ENCODE measurements at regions not wholly inside any gene's neighbourhood (a gene's known extent, or its start where the extent isn't known, plus 50 kb on each side); places are given as distances from the start of the nearest gene placed in this dataset.
A peak's percentile ranks its signal among the peaks of the same experiment; 100 is the strongest.

- no peak for DNase-seq (ENCODE audit: low spot score)
These were observed 345.5 kb downstream of the BCAT1 start for GRCh38 chr12:24603371-24603770.

- DNase-seq (ENCODE audit: low spot score), result no peak
These were observed 347.9 kb downstream of the BCAT1 start for GRCh38 chr12:24600996-24601395.

- DNase-seq (ENCODE audit: low spot score), result no peak
These were observed 348.4 kb downstream of the BCAT1 start for GRCh38 chr12:24600551-24600950.

GRCh38 chr12:24599736-24600135 lies 349.2 kb downstream of the BCAT1 start:
- DNase-seq (ENCODE audit: low spot score), result no peak

GRCh38 chr12:24597580-24597979 lies 351.3 kb downstream of the BCAT1 start:
- no peak for DNase-seq (ENCODE audit: low spot score)

- DNase-seq (ENCODE audit: low spot score), result peak; percentile 18
These were observed 352.0 kb downstream of the BCAT1 start for GRCh38 chr12:24596768-24597388.

- DNase-seq (ENCODE audit: low spot score), result no peak
These were observed 353.2 kb downstream of the BCAT1 start for GRCh38 chr12:24595652-24596235.

GRCh38 chr12:24591715-24592440 lies 357.0 kb downstream of the BCAT1 start:
- no peak for DNase-seq (ENCODE audit: low spot score)

GRCh38 chr12:24591079-24591626 lies 357.7 kb downstream of the BCAT1 start:
- DNase-seq (ENCODE audit: low spot score), result no peak

- no peak for DNase-seq (ENCODE audit: low spot score)
These were observed 362.6 kb downstream of the BCAT1 start for GRCh38 chr12:24586293-24586692.

- no peak for DNase-seq (ENCODE audit: low spot score)
These were observed 364.7 kb downstream of the BCAT1 start for GRCh38 chr12:24584032-24584675.

GRCh38 chr12:24582954-24583601 lies 365.8 kb downstream of the BCAT1 start:
- no peak for DNase-seq (ENCODE audit: low spot score)

GRCh38 chr12:24574538-24574937 lies 374.4 kb downstream of the BCAT1 start:
- DNase-seq (ENCODE audit: low spot score), result no peak

- DNase-seq (ENCODE audit: low spot score), result no peak
These were observed 375.3 kb downstream of the BCAT1 start for GRCh38 chr12:24573621-24574020.

- no peak for DNase-seq (ENCODE audit: low spot score)
These were observed 383.6 kb downstream of the BCAT1 start for GRCh38 chr12:24565300-24565699.

GRCh38 chr12:24562771-24563431 lies 386.0 kb downstream of the BCAT1 start:
- peak; percentile 52 for DNase-seq (ENCODE audit: low spot score)

- peak; percentile 49 for DNase-seq (ENCODE audit: low spot score)
These were observed 386.8 kb downstream of the BCAT1 start for GRCh38 chr12:24561882-24562770.

GRCh38 chr12:24561411-24561871 lies 387.5 kb downstream of the BCAT1 start:
- peak; percentile 27 for DNase-seq (ENCODE audit: low spot score)

GRCh38 chr12:24560831-24561271 lies 388.1 kb downstream of the BCAT1 start:
- DNase-seq (ENCODE audit: low spot score), result no peak

- DNase-seq (ENCODE audit: low spot score), result no peak
These were observed 388.6 kb downstream of the BCAT1 start for GRCh38 chr12:24560192-24560775.
